Astrocyte (in vitro differentiated cells and primary cell): ENCODE measurements at regions not wholly inside any gene's neighbourhood (a gene's known extent, or its start where the extent isn't known, plus 50 kb on each side); places are given as distances from the start of the nearest gene placed in this dataset.

ENCODE experiments used
- DNase-seq: peaks from one replicate; pipeline ENCODE4 v3.0.0-alpha.2; 2010; ENCODE audit warnings: low read depth
- FAIRE-seq: peaks from 2 replicates; lab custom pipeline; 2011; peaks lifted over from hg19 to GRCh38; lab: Jason Lieb, UNC
- H2AFZ ChIP-seq: 2 replicates; pipeline ENCODE4 v1.6.0; 2012; ENCODE audit warnings: low read depth, low read length, inconsistent platforms
- H3K27ac ChIP-seq: 2 replicates; pipeline ENCODE4 v1.5.1; 2011; ENCODE audit warnings: low read depth, low read length, inconsistent platforms
- H3K27me3 ChIP-seq: 2 replicates; pipeline ENCODE4 v1.6.0; 2011; ENCODE audit warnings: low read length, inconsistent platforms; ENCODE audit not compliant: insufficient read depth
- H3K36me3 ChIP-seq: 2 replicates; pipeline ENCODE4 v1.5.1; 2011; ENCODE audit warnings: low read length, inconsistent platforms; ENCODE audit not compliant: insufficient read depth
- H3K4me1 ChIP-seq: 2 replicates; pipeline ENCODE4 v1.5.1; 2011; ENCODE audit warnings: low read length, inconsistent platforms; ENCODE audit not compliant: insufficient read depth
- H3K4me2 ChIP-seq: 2 replicates; pipeline ENCODE4 v1.6.0; 2012; ENCODE audit warnings: low read length, inconsistent platforms
- H3K4me3 ChIP-seq: 2 replicates; pipeline ENCODE4 v1.5.1; 2011; ENCODE audit warnings: low read depth, mild to moderate bottlenecking, low read length, inconsistent platforms; ENCODE audit not compliant: insufficient read depth
- H3K79me2 ChIP-seq: 2 replicates; pipeline ENCODE4 v1.6.0; 2012; ENCODE audit warnings: mild to moderate bottlenecking, low read length, inconsistent platforms; ENCODE audit not compliant: insufficient read depth
- H3K9ac ChIP-seq: 2 replicates; pipeline ENCODE4 v1.6.0; 2012; ENCODE audit warnings: mild to moderate bottlenecking, low read length, inconsistent platforms
- H3K9me3 ChIP-seq: 2 replicates; pipeline ENCODE4 v1.5.1; 2012; ENCODE audit warnings: low read depth, mild to moderate bottlenecking, low read length, inconsistent platforms; ENCODE audit not compliant: insufficient read depth
- H4K20me1 ChIP-seq: 2 replicates; pipeline ENCODE4 v1.6.0; 2012; ENCODE audit warnings: low read length, inconsistent platforms; ENCODE audit not compliant: insufficient read depth
- H3K27ac Mint-ChIP-seq: one replicate; pipeline ENCODE4 v1.8.0; 2021; ENCODE audit warnings: mild to moderate bottlenecking, mixed read lengths; ENCODE audit not compliant: unreplicated experiment
- H3K27me3 Mint-ChIP-seq: one replicate; pipeline ENCODE4 v1.8.0; 2021; ENCODE audit warnings: low read depth, mixed read lengths; ENCODE audit not compliant: unreplicated experiment
- H3K36me3 Mint-ChIP-seq: one replicate; pipeline ENCODE4 v1.8.0; 2021; ENCODE audit warnings: low read depth, mixed read lengths; ENCODE audit not compliant: unreplicated experiment
- H3K4me1 Mint-ChIP-seq: one replicate; pipeline ENCODE4 v1.8.0; 2021; ENCODE audit warnings: low read depth, mixed read lengths; ENCODE audit not compliant: unreplicated experiment
- H3K4me3 Mint-ChIP-seq: one replicate; pipeline ENCODE4 v1.8.0; 2021; ENCODE audit warnings: mild to moderate bottlenecking, moderate library complexity, mixed read lengths; ENCODE audit not compliant: unreplicated experiment
- H3K9me3 Mint-ChIP-seq: one replicate; pipeline ENCODE4 v1.8.0; 2021; ENCODE audit warnings: mild to moderate bottlenecking, mixed read lengths; ENCODE audit not compliant: unreplicated experiment
- CTCF ChIP-seq: IDR thresholded peaks from 2 replicates; pipeline ENCODE4 v1.5.1; 2011; ENCODE audit warnings: low read depth, mild to moderate bottlenecking, inconsistent platforms, low read length, moderate library complexity; ENCODE audit not compliant: insufficient read depth
- EZH2 ChIP-seq: IDR thresholded peaks from 2 replicates; pipeline ENCODE4 v1.6.1; 2012; ENCODE audit warnings: mild to moderate bottlenecking, low read length, inconsistent platforms; ENCODE audit not compliant: insufficient read depth

GRCh38 chr13:44142941-44143665 lies 230.5 kb upstream of the SERP2 start:
- no peak overlapping the region for H3K4me3 ChIP-seq
- peak overlapping the region; percentile 82 for H3K27ac ChIP-seq
- no peaks in the 10 kb centered on the region for H3K27me3 ChIP-seq

GRCh38 chr13:44146138-44146537 lies 227.5 kb upstream of the SERP2 start:
- no peak overlapping the region for H3K4me3 Mint-ChIP-seq
- H3K4me1 Mint-ChIP-seq, result peaks cover 11% of the 10 kb centered on the region

More at GRCh38 chr13:44142941-44143665, 230.5 kb upstream of the SERP2 start:
- H3K36me3 ChIP-seq, result no peaks in the 10 kb centered on the region
- no peak overlapping the region for H2AFZ ChIP-seq
- no peaks in the 10 kb centered on the region for H3K9me3 ChIP-seq
- H3K79me2 ChIP-seq, result no peaks in the 10 kb centered on the region
- peaks cover 2% of the 10 kb centered on the region for H3K36me3 Mint-ChIP-seq
- H3K4me1 Mint-ChIP-seq, result peaks cover 15% of the 10 kb centered on the region
- H3K9ac ChIP-seq, result peak overlapping the region; percentile 90
- no peak overlapping the region for H3K4me3 Mint-ChIP-seq
- FAIRE-seq (no peak), DNase-seq (peak; percentile 73)
- no peaks in the 10 kb centered on the region for H4K20me1 ChIP-seq
- H3K4me1 ChIP-seq, result peaks cover 19% of the 10 kb centered on the region
- H3K27me3 Mint-ChIP-seq, result no peaks in the 10 kb centered on the region
- H3K9me3 Mint-ChIP-seq, result no peaks in the 10 kb centered on the region
- TF ChIP-seq CTCF, result no peak
- no peak for TF ChIP-seq EZH2
- H3K4me2 ChIP-seq, result peak overlapping the region; percentile 87
- peak overlapping the region; percentile 98 for H3K27ac Mint-ChIP-seq

More at GRCh38 chr13:44146138-44146537, 227.5 kb upstream of the SERP2 start:
- H3K4me3 ChIP-seq, result no peak overlapping the region
- Mint-ChIP-seq H3K27me3 (no peaks in the 10 kb centered on the region), H3K9me3 (peaks cover 3% of the 10 kb centered on the region), H3K36me3 (peaks cover under 1% of the 10 kb centered on the region), H3K27ac (no peak overlapping the region)
- H3K27me3 ChIP-seq, result no peaks in the 10 kb centered on the region
- H3K9ac ChIP-seq, result no peak overlapping the region
- no peak for FAIRE-seq
- H3K27ac ChIP-seq, result no peak overlapping the region
- H4K20me1 ChIP-seq, result no peaks in the 10 kb centered on the region
- H2AFZ ChIP-seq, result no peak overlapping the region
- H3K36me3 ChIP-seq, result no peaks in the 10 kb centered on the region
- peaks cover 18% of the 10 kb centered on the region for H3K4me1 ChIP-seq
- H3K9me3 ChIP-seq, result no peaks in the 10 kb centered on the region
- DNase-seq, result no peak
- H3K79me2 ChIP-seq, result no peaks in the 10 kb centered on the region
- H3K4me2 ChIP-seq, result no peak overlapping the region
- TF ChIP-seq EZH2 (no peak), CTCF (no peak)
